Dermis microvascular lymphatic vessel endothelial cell (primary cell): ENCODE measurements at regions not wholly inside any gene's neighbourhood (a gene's known extent, or its start where the extent isn't known, plus 50 kb on each side); places are given as distances from the start of the nearest gene placed in this dataset.
A peak's percentile ranks its signal among the peaks of the same experiment; 100 is the strongest.
"Not testable (repeated sequence)": the region's sequence is repeated elsewhere in the genome, so short reads cannot be mapped to it uniquely, and the experiment has no call there.

Experiments
- DNase-seq, 2 donors: peaks; one replicate each; pipeline versions ENCODE4 v3.0.0 to v3.0.0-alpha.2; 2010; ENCODE audit warnings: low read depth in 2 of 2

- peak in 1 of 2 donors; percentile 7 for DNase-seq
Measured at GRCh38 chr2:38483776-38484501, 106.9 kb upstream of the ATL2 start.

- not testable (repeated sequence) for DNase-seq
Measured at GRCh38 chr2:38482710-38483109, 105.6 kb upstream of the ATL2 start.

GRCh38 chr2:38480617-38481016 is 103.5 kb upstream of the ATL2 start:
- no peak for DNase-seq

- no peak for DNase-seq
Measured at GRCh38 chr2:38477006-38477405, 99.9 kb upstream of the ATL2 start.

- no peak for DNase-seq
Measured at GRCh38 chr2:38475567-38475881, 98.5 kb upstream of the ATL2 start.

- no peak for DNase-seq
Measured at GRCh38 chr2:38474715-38475566, 97.9 kb upstream of the ATL2 start.

GRCh38 chr2:38474021-38474456 is 97.0 kb upstream of the ATL2 start:
- no peak for DNase-seq

- no peak for DNase-seq
Measured at GRCh38 chr2:38473333-38474005, 96.4 kb upstream of the ATL2 start.

GRCh38 chr2:38470115-38470514 is 93.0 kb upstream of the ATL2 start:
- no peak for DNase-seq

- DNase-seq = no peak
Measured at GRCh38 chr2:38467768-38468455, 90.8 kb upstream of the ATL2 start.

GRCh38 chr2:38466876-38467767 is 90.0 kb upstream of the ATL2 start:
- no peak for DNase-seq

- no peak for DNase-seq
Measured at GRCh38 chr2:38466409-38466808, 89.3 kb upstream of the ATL2 start.

GRCh38 chr2:38465789-38466127 is 88.7 kb upstream of the ATL2 start:
- peak; percentile 10 to 43 for DNase-seq

GRCh38 chr2:38464971-38465788 is 88.1 kb upstream of the ATL2 start:
- DNase-seq = no peak

- no peak for DNase-seq
Measured at GRCh38 chr2:38463752-38464151, 86.7 kb upstream of the ATL2 start.

- DNase-seq = no peak
Measured at GRCh38 chr2:38462121-38462661, 85.1 kb upstream of the ATL2 start.

- no peak for DNase-seq
Measured at GRCh38 chr2:38461470-38461869, 84.4 kb upstream of the ATL2 start.

GRCh38 chr2:38460313-38460712 is 83.2 kb upstream of the ATL2 start:
- no peak for DNase-seq

- DNase-seq = no peak
Measured at GRCh38 chr2:38454081-38454480, 77.0 kb upstream of the ATL2 start.

GRCh38 chr2:38451778-38452177 is 74.7 kb upstream of the ATL2 start:
- not testable (repeated sequence) for DNase-seq
